HCT116 (cell line): ENCODE measurements at regions not wholly inside any gene's neighbourhood (a gene's known extent, or its start where the extent isn't known, plus 50 kb on each side); places are given as distances from the start of the nearest gene placed in this dataset.

Experiments used
- ATAC-seq: fragments of 200-7000 bp; cut with Tn5 transposase; 2 replicates; pipeline ENCODE4 v1.9.1; 2020; ENCODE audit warnings: mild to moderate bottlenecking, moderate library complexity
- BruUV-seq: library from RNA; stranded (reverse); fragments of 400-500 nt; replicated peaks from 2 replicates; lab custom pipeline; 2021; lab: Mats Ljungman, UMichigan
- CTCF ChIA-PET: fragments of 300-600 bp; sonication (Branson Sonifier 250); formaldehyde crosslinking; loops from one replicate; lab custom pipeline; 2021; ENCODE audit warnings: antibody characterized with exemption; lab: Charles Lee
- POLR2A ChIA-PET: fragments of 300-600, 350-600 bp; sonication (Branson Sonifier 250); formaldehyde crosslinking; loops from one replicate; lab custom pipeline; 2021; ENCODE audit warnings: antibody characterized with exemption; lab: Charles Lee
- RAD21 ChIA-PET, 2 experiments: fragments of 300-600 bp; sonication (Branson Sonifier 250); formaldehyde crosslinking; loops; one replicate each; lab custom pipeline; 2023; ENCODE audit warnings: low total read pairs in 2 of 2; ENCODE audit not compliant: uncharacterized antibody in 2 of 2, unreplicated experiment in 2 of 2, low non-redundant PET in 1 of 2; lab: Charles Lee
- DNase-seq: peaks from one replicate; pipeline ENCODE4 v3.0.0-alpha.2; 2010; ENCODE audit warnings: low read depth, low spot score
- H2AFZ ChIP-seq: fragments of 200-600 bp; shearing (Covaris generic), sonication (generic); 2 replicates; pipeline ENCODE4 v1.6.1; 2017; ENCODE audit warnings: low read depth, mixed run types, mixed read lengths, antibody characterized with exemption, low read length; ENCODE audit not compliant: poor library complexity, severe bottlenecking
- H3K27ac ChIP-seq: 2 replicates; pipeline ENCODE4 v1.5.1; 2012; ENCODE audit warnings: low read depth, low read length
- H3K27me3 ChIP-seq: fragments of 200-600 bp; sonication (generic); 2 replicates; pipeline ENCODE4 v1.6.1; 2016; ENCODE audit warnings: mixed run types, low read length, mixed read lengths; ENCODE audit not compliant: insufficient read depth
- H3K36me3 ChIP-seq, 2 experiments: fragments of 200-500 bp in 1 of 2; fragments of 200-600 bp in 1 of 2; sonication (Bioruptor generic) in 1 of 2; sonication (generic) in 1 of 2; 2 replicates each; pipeline versions ENCODE4 v1.5.1 to v1.6.1; 2014 to 2016; ENCODE audit warnings: low read length in 2 of 2, inconsistent platforms in 1 of 2, mixed read lengths in 1 of 2, mixed run types in 1 of 2; ENCODE audit not compliant: insufficient read depth in 2 of 2, control insufficient read depth in 1 of 2
- H3K4me1 ChIP-seq, 2 experiments: fragments of 200-600 bp in 1 of 2; sonication (generic) in 1 of 2; 2 replicates each; pipeline versions ENCODE4 v1.5.1 to v1.6.1; 2012 to 2017; ENCODE audit warnings: low read length in 2 of 2, inconsistent platforms in 1 of 2, mild to moderate bottlenecking in 1 of 2, mixed read lengths in 1 of 2, mixed run types in 1 of 2, moderate library complexity in 1 of 2; ENCODE audit not compliant: insufficient read depth in 2 of 2, control insufficient read depth in 1 of 2
- H3K4me2 ChIP-seq: fragments of 200-600 bp; sonication (generic); 2 replicates; pipeline ENCODE4 v1.6.1; 2017; ENCODE audit warnings: mixed run types, low read length, mixed read lengths
- H3K4me3 ChIP-seq, 2 experiments: fragments of 200-600 bp in 1 of 2; sonication (generic) in 1 of 2; replicated peaks in 1 of 2; 2 replicates each; pipeline ENCODE4 v1.5.1; 2011 to 2016; ENCODE audit warnings: low read length in 2 of 2, control low read depth in 1 of 2, low read depth in 1 of 2, mild to moderate bottlenecking in 1 of 2, mixed read lengths in 1 of 2, mixed run types in 1 of 2
- H3K79me2 ChIP-seq: fragments of 200-600 bp; sonication (generic); 2 replicates; pipeline ENCODE4 v1.6.1; 2017; ENCODE audit warnings: mild to moderate bottlenecking, mixed run types, low read length, moderate library complexity, mixed read lengths; ENCODE audit not compliant: insufficient read depth
- H3K9ac ChIP-seq: fragments of 200-600 bp; sonication (generic); 2 replicates; pipeline ENCODE4 v1.6.1; 2016; ENCODE audit warnings: low read length, mixed read lengths
- H3K9me2 ChIP-seq: fragments of 200-600 bp; sonication (generic), shearing (Covaris generic); 2 replicates; pipeline ENCODE4 v1.6.1; 2017; ENCODE audit warnings: mixed run types, mild to moderate bottlenecking, moderate library complexity; ENCODE audit not compliant: insufficient read depth
- H3K9me3 ChIP-seq, 2 experiments: fragments of 200-500 bp in 1 of 2; fragments of 200-600 bp in 1 of 2; sonication (Bioruptor generic) in 1 of 2; sonication (generic) in 1 of 2; 2 replicates each; pipeline ENCODE4 v1.6.1; 2014 to 2017; ENCODE audit warnings: low read length in 2 of 2, mixed read lengths in 2 of 2, inconsistent platforms in 1 of 2, low read depth in 1 of 2, mild to moderate bottlenecking in 1 of 2, mixed run types in 1 of 2, moderate library complexity in 1 of 2; ENCODE audit not compliant: control insufficient read depth in 1 of 2, insufficient read depth in 1 of 2
- H4K20me1 ChIP-seq: fragments of 200-600 bp; sonication (generic), shearing (Covaris generic); 2 replicates; pipeline ENCODE4 v1.6.1; 2017; ENCODE audit warnings: mixed run types, mild to moderate bottlenecking, moderate library complexity; ENCODE audit not compliant: insufficient read depth
- ATF3 ChIP-seq: IDR thresholded peaks from 2 replicates; pipeline ENCODE4 v1.6.1; 2012
- CBX3 ChIP-seq: IDR thresholded peaks from 2 replicates; pipeline ENCODE4 v1.6.1; 2012; ENCODE audit warnings: low read depth
- CEBPB ChIP-seq: IDR thresholded peaks from 2 replicates; pipeline ENCODE4 v1.6.1; 2012; ENCODE audit warnings: low read depth
- EGR1 ChIP-seq: IDR thresholded peaks from 2 replicates; pipeline ENCODE4 v1.6.1; 2012; ENCODE audit warnings: low read depth
- ELF1 ChIP-seq: IDR thresholded peaks from 2 replicates; pipeline ENCODE4 v1.6.1; 2012; ENCODE audit warnings: low read depth, borderline replicate concordance
- EZH2 ChIP-seq: fragments of 200-600 bp; sonication (generic); IDR thresholded peaks from 2 replicates; pipeline ENCODE4 v1.6.1; 2017; ENCODE audit warnings: antibody characterized with exemption, mixed run types
- EZH2phosphoT487 ChIP-seq: fragments of 200-600 bp; IDR thresholded peaks from 2 replicates; pipeline ENCODE4 v1.6.1; 2018; ENCODE audit warnings: antibody characterized with exemption, borderline replicate concordance
- MAX ChIP-seq: IDR thresholded peaks from 2 replicates; pipeline ENCODE4 v1.6.1; 2012
- POLR2A ChIP-seq: IDR thresholded peaks from 2 replicates; pipeline ENCODE4 v1.7.0; 2011; ENCODE audit warnings: borderline replicate concordance; ENCODE audit not compliant: insufficient read depth, insufficient read length; ENCODE audit errors: extremely low read depth
- RAD21 ChIP-seq: IDR thresholded peaks from 2 replicates; pipeline ENCODE4 v1.6.1; 2012; ENCODE audit warnings: low read depth, mild to moderate bottlenecking
- SIN3A ChIP-seq: IDR thresholded peaks from 2 replicates; pipeline ENCODE4 v1.6.1; 2012; ENCODE audit warnings: low read depth
- SP1 ChIP-seq: IDR thresholded peaks from 2 replicates; pipeline ENCODE4 v1.6.1; 2012; ENCODE audit warnings: low read depth
- SRF ChIP-seq: IDR thresholded peaks from 2 replicates; pipeline ENCODE4 v1.6.1; 2012; ENCODE audit warnings: low read depth
- TCF7L2 ChIP-seq: IDR thresholded peaks from 2 replicates; pipeline ENCODE4 v1.7.0; 2011; ENCODE audit warnings: borderline replicate concordance, inconsistent platforms; ENCODE audit not compliant: insufficient read depth, insufficient read length; ENCODE audit errors: extremely low read depth
- YY1 ChIP-seq: IDR thresholded peaks from 2 replicates; pipeline ENCODE4 v1.6.1; 2011; ENCODE audit warnings: low read length, low read depth, moderate library complexity, mild to moderate bottlenecking; ENCODE audit not compliant: insufficient replicate concordance; ENCODE audit errors: extremely low read depth
- ZFX ChIP-seq: fragments of 450-650 bp; IDR thresholded peaks from 2 replicates; pipeline ENCODE4 v1.6.1; 2017
- ZNF274 ChIP-seq: fragments of 200-500 bp; sonication (Bioruptor generic); IDR thresholded peaks from 2 replicates; pipeline ENCODE4 v1.6.1; 2014; ENCODE audit warnings: mild to moderate bottlenecking, low read depth, low read length, inconsistent platforms
- intact Hi-C: fragments of 100-400 bp; cut with micrococcal nuclease; formaldehyde crosslinking; loops from 2 replicates; pipeline ENCODE4 v1.10.0; 2022
- TF ChIP-seq, protein P1 (sequence below), 3 experiments: fragments of 200-600 bp in 1 of 3; sonication (generic) in 1 of 3; IDR thresholded peaks in 2 of 3; conservative IDR thresholded peaks in 1 of 3; 2 replicates each; pipeline ENCODE4 v1.5.1; 2012 to 2017; ENCODE audit warnings: low read depth in 2 of 3, low read length in 2 of 3, antibody characterized with exemption in 1 of 3, borderline replicate concordance in 1 of 3, control low read depth in 1 of 3, mild to moderate bottlenecking in 1 of 3, mixed read lengths in 1 of 3, mixed run types in 1 of 3, moderate library complexity in 1 of 3; ENCODE audit not compliant: insufficient read depth in 1 of 3
- TF ChIP-seq, protein P2 (sequence below): IDR thresholded peaks from 2 replicates; pipeline ENCODE4 v1.6.1; 2012; ENCODE audit warnings: low read depth
- TF ChIP-seq, protein P3 (sequence below): IDR thresholded peaks from 2 replicates; pipeline ENCODE4 v1.6.1; 2011; ENCODE audit warnings: mild to moderate bottlenecking, low read length, moderate library complexity; ENCODE audit not compliant: insufficient replicate concordance; ENCODE audit errors: extremely low read depth

DNA sequence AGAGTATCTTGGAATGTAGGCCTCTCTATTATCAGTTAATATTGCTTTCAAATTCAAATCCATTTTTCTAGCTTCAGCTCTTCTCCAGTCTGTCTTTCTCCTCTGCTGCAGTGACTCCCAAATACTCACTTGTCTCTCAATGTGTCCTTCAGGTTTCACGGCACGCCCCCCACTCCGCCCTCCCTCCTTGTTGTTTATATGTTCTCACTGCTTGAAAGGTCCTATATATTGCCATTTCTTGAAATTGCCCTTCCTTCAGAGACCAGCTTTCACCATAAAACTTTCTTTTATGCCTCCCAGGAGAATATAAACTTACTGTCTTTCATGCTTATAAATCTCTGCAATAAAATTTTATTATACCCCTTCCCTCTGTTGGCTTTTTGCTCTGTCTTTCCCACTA lies 668.2 kb downstream of the CCSER2 start:
- no peaks in the 10 kb centered on the region for H3K9me3 ChIP-seq
- no peak overlapping the region for H3K27ac ChIP-seq
- H3K36me3 ChIP-seq, result no peaks in the 10 kb centered on the region
- H2AFZ ChIP-seq, result no peak overlapping the region
- ChIA-PET RAD21 (no interaction called here), CTCF (no interaction called here), POLR2A (no interaction called here)
- H3K4me3 ChIP-seq, result no peak overlapping the region
- no TSS peak for BruUV-seq
- no peaks in the 10 kb centered on the region for H3K79me2 ChIP-seq
- TF ChIP-seq YY1 (no peak), ATF3 (no peak), SP1 (no peak), RAD21 (no peak), EZH2 (no peak), SRF (no peak), POLR2A (no peak), MAX (no peak), EGR1 (no peak), ZFX (no peak), EZH2phosphoT487 (no peak), TCF7L2 (no peak), CEBPB (no peak), SIN3A (no peak), CBX3 (no peak), ELF1 (no peak), ZNF274 (no peak)
- TF ChIP-seq, protein P1, sequence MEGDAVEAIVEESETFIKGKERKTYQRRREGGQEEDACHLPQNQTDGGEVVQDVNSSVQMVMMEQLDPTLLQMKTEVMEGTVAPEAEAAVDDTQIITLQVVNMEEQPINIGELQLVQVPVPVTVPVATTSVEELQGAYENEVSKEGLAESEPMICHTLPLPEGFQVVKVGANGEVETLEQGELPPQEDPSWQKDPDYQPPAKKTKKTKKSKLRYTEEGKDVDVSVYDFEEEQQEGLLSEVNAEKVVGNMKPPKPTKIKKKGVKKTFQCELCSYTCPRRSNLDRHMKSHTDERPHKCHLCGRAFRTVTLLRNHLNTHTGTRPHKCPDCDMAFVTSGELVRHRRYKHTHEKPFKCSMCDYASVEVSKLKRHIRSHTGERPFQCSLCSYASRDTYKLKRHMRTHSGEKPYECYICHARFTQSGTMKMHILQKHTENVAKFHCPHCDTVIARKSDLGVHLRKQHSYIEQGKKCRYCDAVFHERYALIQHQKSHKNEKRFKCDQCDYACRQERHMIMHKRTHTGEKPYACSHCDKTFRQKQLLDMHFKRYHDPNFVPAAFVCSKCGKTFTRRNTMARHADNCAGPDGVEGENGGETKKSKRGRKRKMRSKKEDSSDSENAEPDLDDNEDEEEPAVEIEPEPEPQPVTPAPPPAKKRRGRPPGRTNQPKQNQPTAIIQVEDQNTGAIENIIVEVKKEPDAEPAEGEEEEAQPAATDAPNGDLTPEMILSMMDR (IDR thresholded peaks at IDR 0.05 in 2 of 3, conservative IDR thresholded peaks at IDR 0.05 in 1 of 3; ENCODE audit: borderline replicate concordance in 1 of 3, insufficient read depth in 1 of 3, low read depth in 2 of 3, low read length in 2 of 3), result no peak
- TF ChIP-seq, protein P2, sequence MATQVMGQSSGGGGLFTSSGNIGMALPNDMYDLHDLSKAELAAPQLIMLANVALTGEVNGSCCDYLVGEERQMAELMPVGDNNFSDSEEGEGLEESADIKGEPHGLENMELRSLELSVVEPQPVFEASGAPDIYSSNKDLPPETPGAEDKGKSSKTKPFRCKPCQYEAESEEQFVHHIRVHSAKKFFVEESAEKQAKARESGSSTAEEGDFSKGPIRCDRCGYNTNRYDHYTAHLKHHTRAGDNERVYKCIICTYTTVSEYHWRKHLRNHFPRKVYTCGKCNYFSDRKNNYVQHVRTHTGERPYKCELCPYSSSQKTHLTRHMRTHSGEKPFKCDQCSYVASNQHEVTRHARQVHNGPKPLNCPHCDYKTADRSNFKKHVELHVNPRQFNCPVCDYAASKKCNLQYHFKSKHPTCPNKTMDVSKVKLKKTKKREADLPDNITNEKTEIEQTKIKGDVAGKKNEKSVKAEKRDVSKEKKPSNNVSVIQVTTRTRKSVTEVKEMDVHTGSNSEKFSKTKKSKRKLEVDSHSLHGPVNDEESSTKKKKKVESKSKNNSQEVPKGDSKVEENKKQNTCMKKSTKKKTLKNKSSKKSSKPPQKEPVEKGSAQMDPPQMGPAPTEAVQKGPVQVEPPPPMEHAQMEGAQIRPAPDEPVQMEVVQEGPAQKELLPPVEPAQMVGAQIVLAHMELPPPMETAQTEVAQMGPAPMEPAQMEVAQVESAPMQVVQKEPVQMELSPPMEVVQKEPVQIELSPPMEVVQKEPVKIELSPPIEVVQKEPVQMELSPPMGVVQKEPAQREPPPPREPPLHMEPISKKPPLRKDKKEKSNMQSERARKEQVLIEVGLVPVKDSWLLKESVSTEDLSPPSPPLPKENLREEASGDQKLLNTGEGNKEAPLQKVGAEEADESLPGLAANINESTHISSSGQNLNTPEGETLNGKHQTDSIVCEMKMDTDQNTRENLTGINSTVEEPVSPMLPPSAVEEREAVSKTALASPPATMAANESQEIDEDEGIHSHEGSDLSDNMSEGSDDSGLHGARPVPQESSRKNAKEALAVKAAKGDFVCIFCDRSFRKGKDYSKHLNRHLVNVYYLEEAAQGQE, result no peak
- TF ChIP-seq, protein P3, sequence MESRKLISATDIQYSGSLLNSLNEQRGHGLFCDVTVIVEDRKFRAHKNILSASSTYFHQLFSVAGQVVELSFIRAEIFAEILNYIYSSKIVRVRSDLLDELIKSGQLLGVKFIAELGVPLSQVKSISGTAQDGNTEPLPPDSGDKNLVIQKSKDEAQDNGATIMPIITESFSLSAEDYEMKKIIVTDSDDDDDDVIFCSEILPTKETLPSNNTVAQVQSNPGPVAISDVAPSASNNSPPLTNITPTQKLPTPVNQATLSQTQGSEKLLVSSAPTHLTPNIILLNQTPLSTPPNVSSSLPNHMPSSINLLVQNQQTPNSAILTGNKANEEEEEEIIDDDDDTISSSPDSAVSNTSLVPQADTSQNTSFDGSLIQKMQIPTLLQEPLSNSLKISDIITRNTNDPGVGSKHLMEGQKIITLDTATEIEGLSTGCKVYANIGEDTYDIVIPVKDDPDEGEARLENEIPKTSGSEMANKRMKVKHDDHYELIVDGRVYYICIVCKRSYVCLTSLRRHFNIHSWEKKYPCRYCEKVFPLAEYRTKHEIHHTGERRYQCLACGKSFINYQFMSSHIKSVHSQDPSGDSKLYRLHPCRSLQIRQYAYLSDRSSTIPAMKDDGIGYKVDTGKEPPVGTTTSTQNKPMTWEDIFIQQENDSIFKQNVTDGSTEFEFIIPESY, result no peak
- H3K4me2 ChIP-seq, result no peak overlapping the region
- no peaks in the 10 kb centered on the region for H3K9me2 ChIP-seq
- ATAC-seq, result no peak
- H3K27me3 ChIP-seq, result no peaks in the 10 kb centered on the region; the same call in 1 of the 2 replicates
- intact Hi-C loops, result no loop called here
- H3K4me1 ChIP-seq, result no peaks in the 10 kb centered on the region
- H4K20me1 ChIP-seq, result no peaks in the 10 kb centered on the region
- no peak for DNase-seq
- H3K9ac ChIP-seq, result no peak overlapping the region
